GM11168 (cell line): ENCODE measurements at regions not wholly inside any gene's neighbourhood (a gene's known extent, or its start where the extent isn't known, plus 50 kb on each side); places are given as distances from the start of the nearest gene placed in this dataset.
"Not testable (repeated sequence)": the region's sequence is repeated elsewhere in the genome, so short reads cannot be mapped to it uniquely, and the experiment has no call there.

ENCODE experiments used
- in situ Hi-C: fragments of 300-500 bp; cut with MboI; formaldehyde crosslinking; loops from one replicate; pipeline ENCODE4 v1.12.0; 2022; ENCODE audit warnings: low sequenced_read_pairs; ENCODE audit not compliant: unreplicated experiment

DNA sequence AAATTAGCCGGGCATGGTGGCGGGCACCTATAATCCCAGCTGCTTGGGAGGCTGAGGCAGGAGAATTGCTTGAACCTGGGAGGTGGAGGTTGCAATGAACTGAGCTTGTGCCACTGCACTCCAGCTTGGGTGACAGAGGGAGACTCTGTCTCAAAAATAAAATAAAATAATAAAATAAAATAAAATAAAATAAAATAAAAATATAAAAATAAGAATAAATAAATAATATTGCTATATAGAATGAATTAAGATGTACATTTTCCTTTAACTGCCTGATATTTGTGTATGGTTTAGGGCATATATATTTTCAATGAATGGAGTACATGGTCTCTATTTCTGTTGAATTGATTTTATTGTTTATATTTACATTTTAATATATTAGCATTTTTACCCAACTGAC, 1156.7 kb upstream of the PRR20A start:
- in situ Hi-C loops = not testable (repeated sequence)

DNA sequence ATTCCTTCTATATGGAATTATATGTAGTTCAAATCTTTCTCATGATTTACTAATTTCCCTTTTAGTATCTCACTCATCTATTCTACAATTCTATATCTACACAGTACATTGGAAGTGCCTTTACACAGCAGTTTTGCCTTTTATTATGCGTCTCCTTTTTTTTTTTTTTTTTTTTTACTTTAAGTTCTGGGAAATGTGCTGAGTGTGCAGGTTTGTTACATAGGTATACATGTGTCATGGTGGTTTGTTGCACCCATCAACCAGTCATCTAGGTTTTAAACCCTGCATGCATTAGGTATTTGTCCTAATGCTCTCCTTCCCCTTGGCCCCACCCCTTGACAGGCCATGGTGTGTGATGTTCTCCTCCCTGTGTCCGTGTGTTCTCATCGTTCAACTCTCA, 1150.1 kb upstream of the PRR20A start:
- in situ Hi-C loops = no loop called here

DNA sequence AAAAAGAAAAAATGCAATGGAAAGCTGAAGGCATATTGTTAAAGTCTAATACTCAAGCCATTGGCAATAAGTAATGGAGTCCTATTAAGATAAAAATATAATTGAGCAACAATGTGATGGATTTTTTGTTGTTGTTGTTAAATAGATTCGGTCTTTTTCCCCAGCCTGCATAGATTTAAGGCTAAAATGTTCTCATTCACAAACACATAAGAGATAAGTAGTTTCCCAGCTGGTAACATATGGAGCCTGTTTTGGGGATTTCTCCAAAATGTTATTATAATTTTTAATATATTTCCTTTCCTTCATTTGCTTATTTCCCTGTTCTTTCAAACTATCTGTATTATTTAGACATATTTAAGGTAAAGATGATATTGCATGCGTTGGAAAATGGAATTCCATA, 1149.1 kb upstream of the PRR20A start:
- in situ Hi-C loops = no loop called here

DNA sequence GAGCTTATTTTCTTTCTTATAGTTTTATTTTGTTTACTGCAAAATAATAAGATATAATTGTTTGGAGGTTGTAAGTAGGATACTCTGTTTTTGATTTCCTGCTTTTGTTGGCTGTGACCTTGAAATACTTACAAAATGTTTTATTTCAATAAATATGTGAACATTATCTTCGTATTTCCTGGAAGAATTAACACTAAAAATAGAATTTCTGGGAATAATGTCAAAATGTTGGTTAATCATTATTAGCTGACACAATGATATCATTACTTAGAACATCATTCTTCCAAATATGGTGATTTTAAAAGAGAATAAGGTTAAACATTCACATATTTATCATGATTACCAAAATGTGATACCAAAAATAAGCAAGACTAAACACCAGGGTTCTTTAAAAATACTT, 1148.6 kb upstream of the PRR20A start:
- in situ Hi-C loops = no loop called here

DNA sequence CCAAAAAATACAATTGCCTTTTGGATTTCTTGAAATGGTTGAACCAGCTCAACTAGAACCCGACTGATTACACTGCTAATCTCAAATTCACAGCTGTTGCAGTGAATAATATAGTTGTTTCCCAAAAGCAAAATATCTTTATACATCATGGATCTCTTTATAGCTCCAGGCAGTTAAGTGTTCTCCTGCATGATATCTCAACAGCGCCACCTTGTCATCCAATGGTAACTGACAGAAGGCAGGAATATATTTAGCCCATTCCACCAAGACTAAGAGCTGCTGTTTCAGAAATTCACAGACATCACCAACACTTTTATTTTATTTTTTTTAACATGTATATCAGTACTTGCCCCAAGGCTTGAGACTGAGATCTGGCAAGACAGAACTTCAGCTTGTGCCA, 1141.0 kb upstream of the PRR20A start:
- in situ Hi-C loops = no loop called here

DNA sequence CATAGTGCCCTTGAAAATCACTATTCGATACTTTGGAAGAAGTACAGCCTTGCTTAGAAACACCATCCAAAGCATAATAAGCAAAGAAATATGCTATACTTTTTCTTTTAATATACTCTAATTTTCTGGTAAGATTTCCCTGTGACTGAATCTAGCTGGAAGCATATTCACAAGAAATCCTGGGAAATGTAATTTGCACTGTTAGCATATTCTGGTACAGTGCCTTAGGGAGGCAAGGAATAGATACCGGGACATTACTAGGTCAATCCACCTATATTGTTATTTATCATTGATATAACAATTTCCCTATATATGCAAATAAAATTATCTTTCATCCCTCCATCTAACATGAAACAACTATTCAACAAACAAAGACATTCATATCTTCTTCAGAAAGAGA, 1131.3 kb upstream of the PRR20A start:
- in situ Hi-C loops = no loop called here

DNA sequence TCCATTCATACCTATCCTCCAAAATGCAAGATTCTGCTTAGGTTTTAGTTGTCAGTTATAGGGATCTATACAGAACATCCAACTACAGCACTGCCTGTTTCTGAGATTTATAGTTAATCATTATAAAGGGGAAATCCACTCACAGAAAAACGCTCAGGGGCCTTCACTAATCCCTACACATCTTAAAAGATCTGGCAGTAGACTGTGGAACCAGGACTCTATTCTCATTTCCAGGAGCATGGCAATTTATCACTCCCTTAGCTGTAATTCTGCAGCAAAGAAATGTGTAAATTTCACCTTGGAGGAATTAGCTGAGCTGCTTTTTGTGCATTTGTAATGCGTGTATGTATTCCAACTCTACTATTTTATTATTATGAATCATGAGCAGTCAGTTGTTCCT, 1128.1 kb upstream of the PRR20A start:
- in situ Hi-C loops = no loop called here

DNA sequence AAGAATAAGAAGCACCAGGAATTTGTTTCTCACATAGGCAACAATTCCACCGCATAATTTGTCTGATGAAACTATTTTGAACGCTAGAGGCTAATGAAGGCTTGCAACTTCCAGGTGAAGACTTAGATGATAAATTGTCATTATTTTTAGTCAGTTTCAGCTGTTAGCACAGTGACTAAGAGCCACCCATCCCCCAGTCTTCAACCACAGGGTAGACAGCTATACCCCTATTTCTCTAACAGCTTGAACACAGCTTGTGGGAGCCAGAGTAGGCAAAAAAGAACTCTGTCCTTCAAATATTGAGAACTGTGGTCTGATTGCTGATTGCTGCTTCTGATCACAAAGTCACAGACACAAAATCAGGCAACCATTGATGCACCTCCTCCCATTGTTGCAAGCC, 1124.8 kb upstream of the PRR20A start:
- in situ Hi-C loops = no loop called here

DNA sequence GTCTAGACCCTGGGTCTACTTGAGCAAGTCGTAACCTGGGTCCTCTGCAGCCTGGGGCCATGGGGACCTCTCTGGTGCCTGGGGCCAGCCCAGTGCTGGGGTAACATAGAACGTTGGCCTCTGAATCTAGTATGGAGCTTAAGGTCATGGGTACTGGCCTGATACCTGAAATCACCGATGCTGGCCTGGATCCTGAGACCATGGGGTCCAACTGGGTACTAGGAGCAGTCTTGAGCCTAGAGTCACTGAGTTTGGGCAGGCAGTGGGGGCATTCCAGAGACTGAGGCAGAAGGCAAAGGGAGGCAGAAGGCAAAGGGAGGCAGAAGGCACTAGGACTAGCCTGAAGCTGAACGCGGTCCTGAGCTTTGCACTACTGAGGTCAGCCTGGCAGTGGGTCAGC, 1121.1 kb upstream of the PRR20A start:
- in situ Hi-C loops = no loop called here

DNA sequence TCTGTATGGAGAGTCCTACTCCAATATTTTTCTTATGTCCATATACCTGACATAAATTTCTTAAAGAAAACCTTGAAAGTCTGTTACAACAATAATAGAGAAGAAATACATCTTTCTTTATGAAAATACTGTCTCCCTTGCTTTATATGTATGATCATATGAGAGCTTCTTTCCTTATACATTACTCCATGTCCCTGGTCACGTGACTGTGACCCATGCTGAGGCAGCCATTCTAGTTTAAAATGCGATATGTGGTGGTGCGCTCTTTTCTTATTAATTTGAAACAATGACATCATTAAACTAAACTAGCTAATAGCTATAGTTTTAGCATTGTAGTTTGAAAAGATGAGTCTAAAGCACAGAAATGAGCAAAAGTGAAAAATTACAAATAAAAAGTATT, 1120.3 kb upstream of the PRR20A start:
- in situ Hi-C loops = no loop called here

DNA sequence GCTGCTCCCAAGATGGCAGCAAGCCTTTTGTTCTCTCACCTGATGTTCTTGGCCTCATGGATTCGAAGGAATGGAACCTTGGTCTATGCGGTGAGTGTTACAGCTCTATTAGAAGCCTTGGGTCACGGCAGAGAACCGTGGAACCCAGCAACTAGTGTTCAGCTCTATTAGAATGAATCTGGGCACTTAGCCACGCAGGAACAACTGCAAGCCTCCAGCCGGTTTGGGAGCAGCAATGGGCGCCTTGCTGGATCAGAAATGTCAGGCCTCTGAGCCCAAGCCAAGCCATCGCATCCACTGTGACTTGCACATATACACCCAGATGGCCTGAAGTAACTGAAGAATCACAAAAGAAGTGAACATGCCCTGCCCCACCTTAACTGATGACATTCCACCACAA, 1100.7 kb upstream of the PRR20A start:
- in situ Hi-C loops = no loop called here

DNA sequence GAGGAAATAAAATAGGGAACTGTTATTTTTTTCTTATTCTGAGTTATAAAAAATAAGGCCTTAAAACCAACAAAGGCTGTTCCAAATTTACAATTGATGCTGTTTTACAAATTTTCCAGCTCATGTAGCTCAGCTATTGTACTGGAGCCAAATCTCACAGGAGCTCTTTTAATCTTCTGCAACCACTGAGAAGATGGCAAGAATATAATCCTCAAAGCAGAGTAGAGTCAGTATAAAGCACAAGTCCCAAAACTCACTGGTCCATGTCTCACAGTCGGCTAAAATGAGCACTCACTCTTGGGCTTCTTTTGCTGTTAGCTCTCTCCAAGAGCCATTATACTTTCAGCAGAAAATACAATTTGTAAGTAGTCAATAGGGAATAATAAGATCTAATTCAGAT, 1074.4 kb upstream of the PRR20A start:
- in situ Hi-C loops = no loop called here

DNA sequence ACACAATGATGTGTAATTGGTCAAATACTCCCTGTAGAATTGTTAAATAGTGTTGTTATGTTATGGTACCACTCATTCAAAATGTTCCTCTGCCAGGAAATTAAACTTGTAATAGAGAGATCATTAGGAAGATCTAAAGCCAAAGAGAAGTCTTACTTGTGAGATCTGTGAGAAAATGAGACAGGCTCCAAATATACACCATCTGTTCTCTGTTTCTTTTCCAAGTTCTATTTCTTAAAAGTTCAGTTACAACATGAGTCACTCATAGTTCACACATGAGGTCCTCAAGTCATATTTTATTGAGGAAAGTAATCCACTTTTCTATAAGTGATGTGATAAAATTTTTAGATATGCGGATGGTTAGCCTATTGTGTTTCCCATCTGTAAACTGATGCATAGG, 1038.1 kb upstream of the PRR20A start:
- in situ Hi-C loops = no loop called here

DNA sequence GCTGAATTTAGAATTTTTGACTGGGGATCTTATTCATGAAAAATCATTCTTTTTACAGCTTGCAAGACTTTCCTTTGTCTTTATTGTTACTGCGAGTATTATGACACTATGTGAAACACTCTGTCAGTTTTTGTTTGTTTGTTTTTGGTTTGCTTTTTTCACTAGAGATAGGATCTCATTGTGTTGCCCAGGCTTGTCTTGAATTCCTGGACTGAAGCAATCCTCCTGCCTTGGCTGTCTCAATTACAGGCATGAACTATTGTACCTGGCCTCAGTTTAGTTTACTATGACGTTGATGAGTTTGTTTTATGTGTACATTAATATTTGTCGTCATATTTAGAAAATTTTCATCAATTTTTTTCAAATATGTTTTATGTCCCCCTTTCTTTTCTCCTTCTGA, 1030.0 kb upstream of the PRR20A start:
- in situ Hi-C loops = no loop called here

DNA sequence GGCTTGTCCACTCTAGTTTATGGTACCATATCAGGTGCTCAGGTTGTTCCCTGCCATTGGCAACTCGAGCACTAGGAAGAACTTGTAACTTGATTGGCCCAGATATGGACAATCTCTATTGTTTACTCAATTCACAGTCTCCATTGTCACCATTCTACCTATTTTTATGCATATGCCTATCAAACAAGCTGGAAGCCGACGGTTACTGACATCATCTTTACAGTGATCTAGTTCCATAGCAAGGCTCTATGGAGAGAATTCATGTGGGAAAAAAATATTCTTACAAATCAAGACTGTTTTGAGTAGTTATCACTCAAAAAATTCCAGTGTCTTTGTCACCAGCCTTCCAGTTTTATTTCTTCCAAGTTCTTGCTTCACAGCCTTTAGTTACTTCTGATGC, 1006.2 kb upstream of the PRR20A start:
- in situ Hi-C loops = no loop called here

DNA sequence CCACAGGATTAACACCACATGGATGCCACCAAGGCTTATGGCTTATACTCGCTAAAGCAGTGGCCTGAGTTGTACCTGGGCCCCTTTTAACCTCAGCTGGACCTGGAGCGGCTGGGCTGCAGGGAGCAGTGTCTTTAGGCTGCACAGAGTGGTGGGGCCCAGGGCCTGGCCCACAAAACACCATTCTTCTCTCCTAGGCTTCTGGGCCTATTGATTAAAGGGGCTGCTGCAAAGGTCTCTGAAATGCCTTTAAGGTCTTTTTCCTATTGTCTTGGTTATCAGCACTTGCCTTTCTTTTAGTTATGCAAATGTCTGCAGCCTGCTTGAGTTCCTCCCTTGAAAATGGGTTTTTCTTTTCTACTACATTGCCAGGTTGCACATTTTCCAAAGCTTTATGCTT, 973.9 kb upstream of the PRR20A start:
- in situ Hi-C loops = no loop called here

DNA sequence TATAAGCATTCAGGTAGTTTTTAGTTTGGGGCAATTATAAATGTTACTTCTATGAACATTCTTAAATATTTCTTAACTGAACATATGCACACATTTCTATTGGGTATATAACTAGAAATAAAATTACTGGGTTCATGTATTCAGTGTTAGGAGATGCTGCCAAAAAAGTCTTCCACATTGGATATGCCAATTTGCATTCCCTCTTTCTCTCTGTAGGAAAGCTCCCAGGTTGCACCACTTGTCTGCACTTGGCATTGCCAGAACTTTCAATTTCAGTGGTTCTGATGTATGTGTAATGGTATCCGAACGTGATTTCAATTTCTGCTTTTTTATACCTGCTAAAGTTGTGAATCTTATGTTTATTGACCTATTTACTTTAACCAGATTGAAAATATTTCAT, 972.1 kb upstream of the PRR20A start:
- in situ Hi-C loops = no loop called here

DNA sequence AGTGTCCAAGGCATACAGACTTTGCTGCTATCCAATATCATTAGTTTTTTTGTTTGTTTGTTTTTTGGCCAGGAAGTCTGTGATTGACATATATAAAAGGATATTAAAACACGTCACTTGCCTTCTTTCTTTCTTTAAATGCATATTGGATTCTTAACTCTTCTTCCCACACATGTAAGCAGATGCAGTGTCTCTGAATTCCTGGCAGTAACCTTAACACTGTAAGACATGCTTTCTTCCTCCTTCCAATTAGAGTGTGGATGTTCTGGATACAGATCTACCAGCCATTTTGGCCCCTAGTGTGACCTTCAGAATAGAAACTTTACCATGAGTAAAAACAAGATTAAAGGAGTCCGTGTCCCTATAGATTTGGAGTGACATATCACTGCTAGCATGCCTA, 967.4 kb upstream of the PRR20A start:
- in situ Hi-C loops = no loop called here

DNA sequence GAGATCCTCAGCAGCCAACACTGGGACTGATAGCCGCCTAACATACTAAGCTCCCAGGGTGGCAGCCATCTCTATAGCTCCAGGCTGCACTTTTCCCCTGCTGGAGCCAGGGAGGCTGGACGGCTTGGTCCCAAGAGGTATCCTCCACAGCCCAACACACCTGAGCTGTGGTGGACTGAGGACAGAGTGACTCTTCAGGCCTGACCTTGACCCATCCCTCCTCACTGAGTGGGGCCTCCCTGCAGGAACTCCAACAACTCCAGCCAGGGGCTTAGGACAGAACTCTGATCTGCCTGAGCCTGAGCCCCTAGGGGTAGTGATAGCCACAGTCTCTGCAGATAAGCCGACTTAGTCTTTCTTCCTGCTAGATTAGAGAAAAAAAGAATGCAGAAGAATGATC, 958.1 kb upstream of the PRR20A start:
- in situ Hi-C loops = no loop called here

DNA sequence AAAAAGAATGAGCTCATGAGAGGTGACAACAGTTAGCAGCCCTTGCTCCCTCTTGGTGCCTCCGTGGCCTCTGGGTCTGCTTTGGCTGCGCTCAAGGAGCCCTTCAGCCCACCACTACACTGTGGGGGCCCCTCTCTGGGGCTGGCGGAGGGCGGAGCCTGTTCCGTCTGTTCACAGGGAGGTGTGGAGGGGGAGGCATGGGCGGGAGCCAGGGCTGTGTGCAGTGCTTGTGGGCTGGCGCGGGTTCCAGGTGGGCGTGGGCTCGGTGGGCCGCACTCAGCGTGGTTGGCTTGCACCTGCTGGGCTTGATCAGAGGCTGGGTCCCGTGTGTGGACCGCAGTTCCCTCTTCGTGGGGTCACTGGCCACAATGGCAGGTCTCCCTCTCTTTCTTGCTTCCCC, 953.4 kb upstream of the PRR20A start:
- in situ Hi-C loops = no loop called here

DNA sequence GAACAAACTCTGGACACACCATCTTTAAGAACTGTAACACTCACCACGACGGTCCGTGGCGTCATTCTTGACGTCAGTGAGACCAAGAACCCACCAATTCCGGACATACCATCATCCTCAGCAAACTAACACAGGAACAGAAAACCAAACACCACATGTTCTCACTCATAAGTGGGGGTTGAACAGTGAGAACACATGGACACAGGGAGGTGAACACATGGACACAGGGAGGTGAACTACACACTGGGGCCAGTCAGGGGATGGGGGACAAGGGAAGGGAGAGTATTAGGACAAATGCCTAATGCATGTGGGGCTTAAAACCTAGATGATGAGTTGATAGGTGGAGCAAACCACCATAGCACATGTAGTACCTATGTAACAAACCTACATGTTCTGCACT, 952.1 kb upstream of the PRR20A start:
- in situ Hi-C loops = not testable (repeated sequence)

DNA sequence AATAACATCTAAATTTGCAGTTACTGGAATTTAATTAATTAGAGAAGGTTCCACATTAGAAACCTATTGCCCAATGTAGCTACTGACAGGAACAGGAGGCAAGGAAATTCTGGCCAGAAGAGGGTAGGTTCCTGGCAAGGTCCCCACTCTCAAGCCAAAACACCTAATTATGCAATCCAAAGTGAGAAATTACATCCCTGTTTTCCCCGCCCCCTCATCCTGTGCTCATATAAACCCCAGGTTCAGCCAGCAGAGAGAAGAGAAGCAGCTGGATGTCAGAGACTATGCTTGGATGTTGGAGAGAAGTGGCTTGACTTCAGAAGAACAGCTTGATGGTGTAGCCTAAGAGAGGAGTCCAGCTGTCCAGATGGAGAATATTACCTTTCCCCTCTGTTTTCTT, 951.3 kb upstream of the PRR20A start:
- in situ Hi-C loops = no loop called here

DNA sequence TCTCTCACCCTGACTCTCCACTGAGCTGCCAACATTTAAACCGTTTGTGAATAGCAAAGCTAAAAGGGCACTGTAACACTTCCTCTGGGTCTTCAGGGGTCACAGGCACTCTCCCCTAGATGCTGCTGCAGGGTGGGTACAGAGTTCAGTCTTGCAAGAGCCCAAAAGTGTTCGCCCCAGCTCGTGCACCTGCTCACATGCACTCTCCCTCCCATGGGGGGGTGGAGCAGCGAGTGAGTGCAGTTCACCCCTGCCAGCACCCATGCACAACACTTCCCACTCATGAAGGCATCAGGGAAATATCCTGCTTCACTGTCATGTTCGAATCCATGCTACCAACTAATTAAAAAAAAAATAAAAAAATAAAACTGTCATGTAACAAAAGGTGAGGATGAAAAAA, 950.7 kb upstream of the PRR20A start:
- in situ Hi-C loops = no loop called here
